Naive thymus-derived CD4-positive, alpha-beta T cell (primary cell): ENCODE measurements at regions not wholly inside any gene's neighbourhood (a gene's known extent, or its start where the extent isn't known, plus 50 kb on each side); places are given as distances from the start of the nearest gene placed in this dataset.

ENCODE experiments used
- ATAC-seq: fragments of 150-1000 bp; cut with Tn5 transposase; 2 replicates; pipeline ENCODE4 v1.10.0; 2021; ENCODE audit warnings: mild to moderate bottlenecking, moderate library complexity
- CTCF ChIA-PET: fragments of 350-600 bp; sonication (Branson Sonifier 250); formaldehyde crosslinking; loops from one replicate; lab custom pipeline; 2021; ENCODE audit warnings: antibody characterized with exemption; lab: Charles Lee
- POLR2A ChIA-PET: fragments of 350-600 bp; sonication (Branson Sonifier 250); formaldehyde crosslinking; loops from one replicate; lab custom pipeline; 2021; ENCODE audit warnings: antibody characterized with exemption, inconsistent platforms; lab: Charles Lee
- DNase-seq, 9 donors: peaks; one replicate each; pipeline versions ENCODE4 v3.0.0 to v3.0.0-alpha.2; 2020 to 2022; ENCODE audit warnings: mixed read lengths in 1 of 9
- H3K27ac ChIP-seq: one replicate; pipeline ENCODE4 v1.7.0; 2013; ENCODE audit warnings: mild to moderate bottlenecking, low read depth, low read length, moderate library complexity
- H3K27me3 ChIP-seq, 2 donors: one replicate each; pipeline ENCODE4 v1.7.0; 2013; ENCODE audit warnings: low read length in 2 of 2, mild to moderate bottlenecking in 2 of 2, moderate library complexity in 2 of 2; ENCODE audit not compliant: control insufficient read depth in 2 of 2, insufficient read depth in 2 of 2
- H3K36me3 ChIP-seq, 3 experiments: 1 replicate in 2 of 3; 2 replicates in 1 of 3; pipeline ENCODE4 v1.7.0; 2013; ENCODE audit warnings: low read length in 3 of 3, mild to moderate bottlenecking in 3 of 3, moderate library complexity in 1 of 3; ENCODE audit not compliant: insufficient read depth in 3 of 3, control insufficient read depth in 2 of 3
- H3K4me1 ChIP-seq, 2 donors: one replicate each; pipeline ENCODE4 v1.7.0; 2013; ENCODE audit warnings: low read length in 2 of 2, mild to moderate bottlenecking in 2 of 2, moderate library complexity in 1 of 2; ENCODE audit not compliant: control insufficient read depth in 2 of 2, insufficient read depth in 2 of 2
- H3K4me3 ChIP-seq: 2 replicates; pipeline ENCODE4 v1.7.0; 2013; ENCODE audit warnings: mild to moderate bottlenecking, low read length
- H3K9me3 ChIP-seq, 3 experiments: 1 replicate in 2 of 3; 2 replicates in 1 of 3; pipeline ENCODE4 v1.7.0; 2013; ENCODE audit warnings: low read length in 3 of 3; ENCODE audit not compliant: control insufficient read depth in 2 of 3
- H3K27ac Mint-ChIP-seq, 9 donors: one replicate each; pipeline ENCODE4 v1.8.0; 2020 to 2022; ENCODE audit warnings: mixed read lengths in 9 of 9, mild to moderate bottlenecking in 8 of 9, moderate library complexity in 5 of 9, inconsistent platforms in 2 of 9
- H3K27me3 Mint-ChIP-seq, 5 donors: one replicate each; pipeline ENCODE4 v1.8.0; 2021 to 2022; ENCODE audit warnings: mixed read lengths in 5 of 5, mild to moderate bottlenecking in 1 of 5
- H3K36me3 Mint-ChIP-seq, 5 donors: one replicate each; pipeline ENCODE4 v1.8.0; 2020 to 2022; ENCODE audit warnings: mixed read lengths in 5 of 5, mild to moderate bottlenecking in 3 of 5, inconsistent platforms in 1 of 5
- H3K4me1 Mint-ChIP-seq, 7 donors: one replicate each; pipeline ENCODE4 v1.8.0; 2020 to 2022; ENCODE audit warnings: mixed read lengths in 7 of 7, mild to moderate bottlenecking in 3 of 7, inconsistent platforms in 1 of 7
- H3K4me3 Mint-ChIP-seq, 10 donors: one replicate each; pipeline ENCODE4 v1.8.0; 2020 to 2022; ENCODE audit warnings: mild to moderate bottlenecking in 10 of 10, mixed read lengths in 10 of 10, moderate library complexity in 6 of 10, inconsistent platforms in 2 of 10
- H3K9me3 Mint-ChIP-seq, 11 donors: one replicate each; pipeline ENCODE4 v1.8.0; 2020 to 2022; ENCODE audit warnings: mixed read lengths in 11 of 11, mild to moderate bottlenecking in 4 of 11, inconsistent platforms in 1 of 11, moderate library complexity in 1 of 11
- intact Hi-C, 2 donors: fragments of 100-400 bp; cut with micrococcal nuclease; formaldehyde crosslinking; loops; one replicate each; pipeline ENCODE4 v1.15.1; 2023

DNA sequence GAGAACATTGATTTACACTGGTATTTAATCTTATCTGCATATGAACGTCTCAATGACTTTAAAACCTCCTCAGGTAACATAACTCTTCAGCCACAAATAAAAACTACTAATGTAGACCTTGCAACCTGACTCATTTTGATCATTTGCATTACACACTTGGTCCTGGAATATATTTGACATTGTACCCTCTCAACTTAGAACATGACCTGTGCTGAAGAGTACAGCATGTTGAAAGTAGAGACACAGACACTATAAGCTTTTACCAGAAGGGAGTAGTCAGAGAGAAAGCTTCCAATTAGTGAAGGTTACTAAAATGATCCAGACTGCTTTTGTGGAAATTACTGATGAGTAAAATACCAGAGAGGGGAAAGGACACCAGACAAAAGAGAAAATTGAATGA lies 390.6 kb upstream of the ANO3 start:
- intact Hi-C loops, result no loop called here
- H3K27ac Mint-ChIP-seq, result no peak overlapping the region
- no peaks in the 10 kb centered on the region for H3K27me3 Mint-ChIP-seq
- H3K9me3 Mint-ChIP-seq, result peaks cover 0 to 11% (median 2%) of the 10 kb centered on the region in 11 donors
- Histone ChIP-seq H3K36me3 (no peaks in the 10 kb centered on the region), H3K4me3 (no peak overlapping the region), H3K27me3 (no peaks in the 10 kb centered on the region), H3K9me3 (no peaks in the 10 kb centered on the region), H3K27ac (no peak overlapping the region), H3K4me1 (no peaks in the 10 kb centered on the region)
- H3K4me1 Mint-ChIP-seq, result no peaks in the 10 kb centered on the region
- no peaks in the 10 kb centered on the region for H3K36me3 Mint-ChIP-seq
- POLR2A ChIA-PET, result no interaction called here
- no peak for ATAC-seq
- DNase-seq, result no peak
- H3K4me3 Mint-ChIP-seq, result no peak overlapping the region
- CTCF ChIA-PET, result no interaction called here

DNA sequence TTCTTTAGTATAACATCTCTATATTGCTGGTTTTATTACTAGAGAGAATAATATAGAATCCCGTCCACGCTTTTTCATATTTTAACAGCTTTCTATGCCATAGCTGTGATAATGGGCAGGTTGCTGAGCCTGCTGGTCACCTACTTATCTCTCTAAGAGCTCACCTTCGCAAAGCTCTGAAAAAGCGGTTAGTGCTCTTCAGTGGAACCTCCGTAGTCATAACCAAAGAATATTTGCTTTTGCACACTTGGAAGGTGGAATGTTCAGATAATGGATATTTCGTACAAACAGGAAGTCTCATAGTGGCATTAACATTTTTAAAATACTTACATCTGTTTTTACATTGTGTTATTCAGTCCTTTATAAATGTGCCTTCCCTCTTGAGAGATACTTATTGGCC lies 388.9 kb upstream of the ANO3 start:
- no peaks in the 10 kb centered on the region for H3K36me3 Mint-ChIP-seq
- Histone ChIP-seq H3K36me3 (no peaks in the 10 kb centered on the region), H3K27ac (no peak overlapping the region), H3K9me3 (no peaks in the 10 kb centered on the region), H3K27me3 (no peaks in the 10 kb centered on the region), H3K4me1 (no peaks in the 10 kb centered on the region), H3K4me3 (no peak overlapping the region)
- no peaks in the 10 kb centered on the region for H3K27me3 Mint-ChIP-seq
- peaks cover 0 to 11% (median 3%) of the 10 kb centered on the region in 11 donors for H3K9me3 Mint-ChIP-seq
- no peak overlapping the region for H3K27ac Mint-ChIP-seq
- no peak for DNase-seq
- intact Hi-C loops, result no loop called here
- POLR2A ChIA-PET, result no interaction called here
- no peak for ATAC-seq
- CTCF ChIA-PET, result no interaction called here
- H3K4me1 Mint-ChIP-seq, result no peaks in the 10 kb centered on the region
- no peak overlapping the region for H3K4me3 Mint-ChIP-seq

DNA sequence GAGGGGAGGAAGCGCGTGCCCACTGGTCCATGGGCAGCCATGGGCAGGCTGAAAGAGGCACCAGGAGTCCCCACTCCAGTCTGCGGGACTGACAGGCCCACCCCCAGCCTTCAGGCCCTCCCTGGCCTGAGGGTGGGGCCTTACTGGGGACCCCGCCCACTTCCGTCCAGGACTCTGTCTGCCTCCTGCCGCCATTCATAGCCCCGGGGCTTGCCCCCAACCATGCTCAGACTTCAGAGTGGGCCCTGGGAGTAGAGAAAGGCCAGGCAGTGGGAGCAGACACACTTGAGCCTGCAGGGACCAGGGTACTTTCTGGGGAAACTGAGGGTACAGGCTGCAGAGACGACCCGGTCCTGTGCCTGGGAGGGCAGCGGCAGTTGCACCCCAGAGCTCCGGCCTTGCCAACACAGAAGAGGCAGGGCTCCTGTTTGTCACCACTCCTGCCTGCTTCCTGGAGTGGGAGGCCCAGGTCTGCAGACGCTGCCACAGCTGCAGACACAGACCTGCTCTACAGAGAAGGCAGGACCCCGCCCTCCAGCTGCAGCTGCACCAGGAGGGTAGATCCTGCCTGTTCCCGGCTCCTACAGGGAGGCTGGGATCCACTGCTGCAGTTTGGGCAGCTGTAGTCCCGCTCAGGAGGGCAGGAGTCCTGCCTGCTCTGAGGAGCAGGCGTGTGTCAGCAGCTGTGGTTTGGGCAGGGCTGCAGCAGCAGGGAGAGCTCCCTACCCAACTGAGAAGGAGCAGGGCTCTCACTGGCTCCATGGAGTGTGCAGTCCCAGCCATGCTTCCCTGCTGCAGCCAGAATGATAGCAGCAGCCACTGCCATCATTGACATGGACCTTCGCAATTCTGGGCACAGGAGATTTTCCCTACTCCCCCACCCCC lies 387.9 kb upstream of the ANO3 start:
- Mint-ChIP-seq H3K4me1 (no peaks in the 10 kb centered on the region), H3K36me3 (no peaks in the 10 kb centered on the region), H3K4me3 (no peak overlapping the region), H3K27me3 (no peaks in the 10 kb centered on the region), H3K27ac (no peak overlapping the region), H3K9me3 (peaks cover 0 to 15% (median 4%) of the 10 kb centered on the region in 11 donors)
- no peak for ATAC-seq
- ChIA-PET CTCF (no interaction called here), POLR2A (no interaction called here)
- Histone ChIP-seq H3K4me3 (no peak overlapping the region), H3K9me3 (no peaks in the 10 kb centered on the region), H3K4me1 (no peaks in the 10 kb centered on the region), H3K27ac (no peak overlapping the region), H3K36me3 (no peaks in the 10 kb centered on the region), H3K27me3 (no peaks in the 10 kb centered on the region)
- intact Hi-C loops, result no loop called here
- no peak for DNase-seq

DNA sequence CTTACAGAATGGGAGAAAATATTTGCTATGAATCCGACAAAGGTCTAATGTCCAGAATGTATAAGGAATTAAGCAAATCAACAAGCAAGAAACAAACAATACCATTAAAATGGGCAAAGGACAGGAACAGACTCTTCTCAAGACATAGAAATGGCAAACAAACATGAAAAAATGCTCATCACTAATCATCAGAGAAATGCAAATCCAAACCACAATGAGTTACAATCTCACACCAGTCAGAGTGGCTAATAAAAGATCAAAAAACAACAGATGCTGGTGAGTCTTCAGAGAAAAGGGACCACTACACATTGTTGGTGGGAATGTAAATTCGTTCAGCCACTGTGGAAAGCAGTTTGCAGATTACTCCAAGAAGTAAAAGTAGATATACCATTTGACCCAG lies 382.0 kb upstream of the ANO3 start:
- intact Hi-C loops, result no loop called here
- Mint-ChIP-seq H3K36me3 (no peaks in the 10 kb centered on the region), H3K9me3 (peaks cover 0 to 24% (median 4%) of the 10 kb centered on the region in 11 donors), H3K4me3 (no peak overlapping the region), H3K4me1 (no peaks in the 10 kb centered on the region), H3K27me3 (no peaks in the 10 kb centered on the region), H3K27ac (no peak overlapping the region)
- H3K9me3 ChIP-seq, result no peaks in the 10 kb centered on the region
- ChIA-PET POLR2A (no interaction called here), CTCF (no interaction called here)
- no peaks in the 10 kb centered on the region for H3K27me3 ChIP-seq
- no peaks in the 10 kb centered on the region for H3K36me3 ChIP-seq
- ATAC-seq (no peak), DNase-seq (no peak)
- H3K27ac ChIP-seq, result no peak overlapping the region
- H3K4me3 ChIP-seq, result no peak overlapping the region
- H3K4me1 ChIP-seq, result no peaks in the 10 kb centered on the region

DNA sequence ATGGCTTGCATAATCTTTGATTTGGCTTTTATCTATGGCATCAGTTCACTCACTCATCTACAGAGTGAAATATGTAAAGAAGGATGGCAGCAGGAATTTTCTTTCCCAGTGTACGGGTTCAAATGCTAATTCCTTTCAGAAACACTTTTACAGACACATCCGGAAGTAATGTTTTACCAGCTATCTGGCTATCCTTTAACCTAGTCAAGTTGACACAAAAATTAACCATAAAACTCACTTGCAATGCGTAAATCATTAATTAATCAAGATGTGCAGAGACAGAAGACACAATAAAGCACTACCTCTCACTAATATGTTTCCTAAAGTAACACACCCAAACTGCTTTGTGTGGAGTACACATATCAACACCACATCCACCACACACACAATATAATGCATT lies 378.9 kb upstream of the ANO3 start:
- Histone ChIP-seq H3K27ac (no peak overlapping the region), H3K27me3 (no peaks in the 10 kb centered on the region), H3K4me3 (no peak overlapping the region), H3K36me3 (no peaks in the 10 kb centered on the region), H3K9me3 (no peaks in the 10 kb centered on the region), H3K4me1 (no peaks in the 10 kb centered on the region)
- DNase-seq (no peak), ATAC-seq (no peak)
- intact Hi-C loops, result no loop called here
- ChIA-PET POLR2A (no interaction called here), CTCF (no interaction called here)
- H3K9me3 Mint-ChIP-seq, result peaks cover 0 to 22% (median 4%) of the 10 kb centered on the region in 11 donors
- H3K36me3 Mint-ChIP-seq, result no peaks in the 10 kb centered on the region
- no peaks in the 10 kb centered on the region for H3K27me3 Mint-ChIP-seq
- no peak overlapping the region for H3K27ac Mint-ChIP-seq
- no peaks in the 10 kb centered on the region for H3K4me1 Mint-ChIP-seq
- H3K4me3 Mint-ChIP-seq, result no peak overlapping the region

DNA sequence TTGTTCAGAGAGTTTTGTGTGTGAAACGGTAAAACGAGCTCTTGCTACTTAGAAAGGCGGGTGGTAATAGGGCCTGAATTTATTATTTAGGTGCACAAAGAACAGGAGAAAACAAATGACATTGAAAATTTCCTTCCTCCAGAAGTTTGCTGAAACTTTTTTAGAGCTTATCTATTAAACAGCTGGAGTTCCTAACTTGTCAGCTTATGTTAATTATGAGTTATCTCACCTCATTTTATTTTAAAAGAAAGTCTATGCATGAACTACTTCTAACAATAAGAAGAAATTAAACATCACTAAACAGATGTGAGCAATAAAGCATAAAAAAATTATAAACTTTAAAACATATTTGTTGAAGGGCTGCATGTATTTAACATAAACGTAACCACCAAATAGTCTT lies 373.9 kb upstream of the ANO3 start:
- no peaks in the 10 kb centered on the region for H3K27me3 ChIP-seq
- intact Hi-C loops, result no loop called here
- no peak for DNase-seq
- Mint-ChIP-seq H3K27me3 (no peaks in the 10 kb centered on the region), H3K4me3 (no peak overlapping the region), H3K36me3 (no peaks in the 10 kb centered on the region), H3K4me1 (no peaks in the 10 kb centered on the region), H3K27ac (no peak overlapping the region), H3K9me3 (peaks cover 0 to 17% (median 3%) of the 10 kb centered on the region in 11 donors)
- ChIA-PET POLR2A (no interaction called here), CTCF (no interaction called here)
- H3K27ac ChIP-seq, result no peak overlapping the region
- no peaks in the 10 kb centered on the region for H3K36me3 ChIP-seq
- no peaks in the 10 kb centered on the region for H3K9me3 ChIP-seq
- H3K4me3 ChIP-seq, result no peak overlapping the region
- ATAC-seq, result no peak
- H3K4me1 ChIP-seq, result no peaks in the 10 kb centered on the region

DNA sequence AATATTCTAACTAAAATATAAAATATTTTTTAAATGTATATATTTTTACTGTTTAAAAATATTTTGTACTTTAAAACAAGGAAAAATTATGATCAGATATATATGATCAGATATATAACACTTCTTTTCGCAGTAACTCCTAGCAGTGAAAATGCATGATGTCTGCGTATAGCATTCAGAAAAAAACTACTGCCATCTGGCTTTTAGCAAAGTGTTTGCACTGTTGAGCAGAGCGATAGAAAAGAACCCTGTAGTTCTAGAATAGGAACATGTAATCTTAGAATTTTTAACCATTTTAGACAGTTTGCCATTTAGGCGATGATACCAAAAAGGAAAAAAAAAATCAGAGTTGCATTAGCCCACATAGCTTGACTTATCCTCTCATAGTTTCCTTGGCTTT lies 370.4 kb upstream of the ANO3 start:
- Mint-ChIP-seq H3K36me3 (no peaks in the 10 kb centered on the region), H3K9me3 (peaks cover 0 to 12% (median 4%) of the 10 kb centered on the region in 11 donors), H3K4me1 (no peaks in the 10 kb centered on the region), H3K27me3 (no peaks in the 10 kb centered on the region), H3K27ac (no peak overlapping the region), H3K4me3 (no peak overlapping the region)
- intact Hi-C loops, result no loop called here
- H3K4me1 ChIP-seq, result no peaks in the 10 kb centered on the region
- no peaks in the 10 kb centered on the region for H3K27me3 ChIP-seq
- ChIA-PET CTCF (interaction anchor here (0.6 kb wide), 1 partner anchor 63 kb away, joined by 3 read pairs; no protein-coding TSS in a partner anchor), POLR2A (no interaction called here)
- no peaks in the 10 kb centered on the region for H3K36me3 ChIP-seq
- H3K9me3 ChIP-seq, result no peaks in the 10 kb centered on the region
- DNase-seq (no peak), ATAC-seq (no peak)
- no peak overlapping the region for H3K27ac ChIP-seq
- H3K4me3 ChIP-seq, result no peak overlapping the region
